Stimulated activated naive CD8-positive, alpha-beta T cell treated with anti-CD3 and anti-CD28 coated beads, Interleukin-15, Interleukin-2, amounts not matched to agents 100 U/mL and 50 U/mL, for 24 hours (primary cell): ENCODE measurements at regions not wholly inside any gene's neighbourhood (a gene's known extent, or its start where the extent isn't known, plus 50 kb on each side); places are given as distances from the start of the nearest gene placed in this dataset.
"Not testable (repeated sequence)": the region's sequence is repeated elsewhere in the genome, so short reads cannot be mapped to it uniquely, and the experiment has no call there.

Experiments used
- ATAC-seq: fragments of 150-1000 bp; cut with Tn5 transposase; one replicate; pipeline ENCODE4 v1.10.0; 2021
- DNase-seq: peaks from one replicate; pipeline ENCODE4 v3.0.0; 2021

DNA sequence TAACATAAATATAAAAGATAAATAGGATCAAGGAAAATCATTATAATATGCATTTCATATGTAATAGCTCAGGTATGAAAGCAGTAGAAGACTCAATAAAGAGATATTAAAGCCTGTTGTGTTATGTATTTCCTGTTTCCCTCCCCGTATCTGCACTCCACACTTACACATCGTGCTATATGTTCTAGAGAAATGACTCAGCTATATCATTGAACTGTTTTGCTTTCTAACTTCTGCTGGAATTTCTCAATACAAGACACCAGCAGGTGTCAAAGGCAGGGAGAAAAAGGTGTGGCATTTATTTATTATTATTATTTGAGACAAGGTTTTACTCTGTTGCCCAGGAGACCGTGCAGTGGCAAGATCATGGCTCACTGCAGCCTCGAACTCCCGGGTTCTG lies 842.8 kb upstream of the CNTN5 start:
- ATAC-seq: no peak

DNA sequence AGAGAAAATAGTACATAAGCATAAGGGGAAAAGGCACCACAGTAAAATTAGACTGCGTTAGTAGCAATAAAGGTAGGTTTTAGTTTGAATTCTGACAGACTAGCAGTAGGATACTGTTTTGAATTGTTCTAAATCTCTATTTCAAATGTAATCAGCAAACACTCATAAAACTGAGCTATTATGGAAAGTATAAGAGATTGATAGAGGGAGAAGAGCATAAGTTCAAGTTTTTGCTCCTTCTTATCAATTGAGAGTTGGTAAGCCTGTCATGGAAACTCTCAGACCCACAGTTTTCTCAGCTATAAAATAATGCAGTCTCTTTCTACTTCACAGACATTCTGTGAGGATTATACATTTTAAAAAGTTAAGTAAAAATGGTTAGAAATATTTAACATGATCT lies 840.2 kb upstream of the CNTN5 start:
- ATAC-seq: no peak
- DNase-seq: no peak

More for the DNA sequence above, 842.8 kb upstream of the CNTN5 start:
- DNase-seq: no peak

DNA sequence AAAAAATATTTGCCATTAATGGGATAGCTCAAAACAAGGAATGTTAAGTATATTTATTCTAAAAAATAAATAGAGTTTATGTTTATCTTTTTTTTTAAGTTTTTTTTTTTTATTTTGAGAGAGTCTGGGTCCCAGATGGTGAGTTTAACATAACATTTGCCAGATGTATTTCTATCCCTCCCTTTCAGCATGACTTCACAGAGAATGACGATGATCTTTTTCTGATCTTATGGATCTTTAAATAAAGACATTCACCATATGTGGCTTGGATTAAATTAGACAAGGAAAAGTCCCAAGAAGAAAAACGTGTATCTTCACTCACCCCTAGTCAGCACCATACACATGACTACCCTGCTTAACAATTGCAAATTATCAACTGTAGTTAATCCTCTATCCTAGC lies 839.8 kb upstream of the CNTN5 start:
- ATAC-seq (no peak), DNase-seq (no peak)

DNA sequence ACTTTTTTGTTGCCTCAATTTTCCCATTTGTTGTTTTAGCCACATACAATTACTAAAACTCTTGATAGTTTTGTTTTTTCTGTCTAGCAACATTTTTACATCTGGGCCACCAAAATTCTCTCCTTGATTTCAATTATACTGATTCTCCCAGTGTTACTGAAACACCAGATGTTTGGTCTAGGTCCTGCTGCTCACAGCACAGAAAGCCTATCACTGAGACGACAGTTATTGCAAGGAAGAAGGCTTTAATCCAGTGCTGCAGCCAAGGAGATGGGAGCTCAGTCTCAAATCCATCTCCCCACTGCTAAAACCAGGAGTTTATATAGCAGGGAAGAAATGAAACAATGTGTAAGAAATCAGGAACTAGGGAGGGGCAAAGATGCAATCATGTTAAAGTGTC lies 837.7 kb upstream of the CNTN5 start:
- DNase-seq: no peak
- ATAC-seq: no peak

DNA sequence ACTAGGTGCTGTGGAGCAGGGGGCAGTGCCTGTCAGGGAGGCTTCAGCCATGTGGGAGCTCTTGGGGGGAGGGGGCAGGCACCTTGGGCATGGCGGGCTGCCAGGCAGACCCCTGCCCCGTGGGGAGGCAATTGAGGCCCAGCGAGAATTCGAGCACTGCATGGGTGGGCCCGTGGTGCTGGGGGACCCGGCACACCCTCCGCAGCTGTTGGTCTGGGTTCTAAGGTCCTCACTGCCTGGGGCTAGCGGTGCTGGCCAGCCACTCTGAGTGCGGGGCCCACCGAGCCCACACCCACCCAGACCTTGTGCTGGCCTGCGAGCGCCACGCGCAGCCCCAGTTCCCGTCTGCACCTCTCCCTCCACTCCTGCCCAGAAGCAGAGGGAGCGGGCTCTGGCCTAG lies 835.5 kb upstream of the CNTN5 start:
- no peak for DNase-seq
- no peak for ATAC-seq

- no peak for ATAC-seq
These were observed 826.1 kb upstream of the CNTN5 start for GRCh38 chr11:98194611-98195010.

GRCh38 chr11:98195300-98195699 lies 825.4 kb upstream of the CNTN5 start:
- no peak for ATAC-seq

More at GRCh38 chr11:98194611-98195010, 826.1 kb upstream of the CNTN5 start:
- no peak for DNase-seq

DNA sequence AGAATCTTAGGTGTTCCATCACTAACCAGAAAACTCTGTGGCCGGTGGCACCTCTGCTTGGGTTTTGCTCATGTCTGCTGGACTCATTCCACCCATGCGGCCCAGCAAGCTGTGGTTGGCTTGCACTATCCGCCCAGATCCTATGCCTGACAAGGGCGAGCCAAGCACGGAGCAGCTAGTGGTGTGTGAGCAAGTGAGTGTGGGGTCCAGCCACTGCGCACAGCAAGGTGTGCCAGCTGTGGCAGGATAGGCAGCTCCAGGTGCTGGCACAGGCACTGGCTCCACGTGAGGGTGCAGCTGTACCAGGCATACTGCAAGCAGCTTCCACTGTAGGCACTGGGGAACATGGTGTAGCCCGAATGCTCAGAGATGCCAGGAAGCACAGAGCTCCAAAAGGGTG lies 813.7 kb upstream of the CNTN5 start:
- ATAC-seq: no peak
- DNase-seq: no peak

More at GRCh38 chr11:98195300-98195699, 825.4 kb upstream of the CNTN5 start:
- no peak for DNase-seq

- ATAC-seq (no peak), DNase-seq (no peak)
These were observed 793.5 kb upstream of the CNTN5 start for GRCh38 chr11:98227278-98227677.

DNA sequence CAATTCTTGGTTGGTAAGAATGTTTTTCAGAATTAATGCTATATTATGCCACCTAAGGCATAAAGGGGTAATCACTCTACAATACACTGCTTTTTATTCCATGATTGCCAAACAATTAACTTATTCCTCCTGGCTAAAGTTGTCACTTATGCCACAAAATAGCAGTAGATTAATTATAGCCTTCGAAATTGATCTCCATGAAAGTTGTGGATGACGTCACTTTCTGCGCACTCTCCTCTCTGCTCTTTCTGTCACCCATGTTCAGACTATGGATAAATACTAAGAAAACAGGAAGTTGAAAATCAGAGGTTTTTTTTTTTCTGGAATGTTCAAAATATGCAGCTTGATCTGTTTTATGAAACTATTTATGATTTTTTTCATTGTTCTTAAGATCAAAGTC lies 790.1 kb upstream of the CNTN5 start:
- ATAC-seq (no peak), DNase-seq (no peak)

DNA sequence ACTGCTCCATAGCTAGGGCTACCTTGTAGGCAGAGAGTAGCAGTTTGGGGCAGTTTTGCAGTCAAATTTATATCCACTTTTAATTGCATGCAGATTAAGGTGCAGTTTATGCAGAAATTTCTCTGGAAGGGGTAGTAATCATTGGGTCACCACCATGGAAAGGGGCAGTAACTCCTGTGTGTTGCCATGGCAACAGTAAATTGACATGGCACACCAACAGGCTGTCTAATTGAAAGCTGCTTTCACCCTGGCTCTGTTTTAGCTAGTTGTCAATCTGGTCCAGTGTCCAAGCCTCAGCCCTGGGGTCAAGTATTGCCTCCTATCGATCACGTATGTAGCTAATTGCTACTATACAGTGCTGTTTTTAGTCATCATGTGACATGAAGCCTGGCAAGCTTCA lies 786.1 kb upstream of the CNTN5 start:
- no peak for ATAC-seq
- DNase-seq: no peak

GRCh38 chr11:98243897-98244296 lies 776.9 kb upstream of the CNTN5 start:
- ATAC-seq (no peak), DNase-seq (no peak)

GRCh38 chr11:98260983-98261382 lies 759.8 kb upstream of the CNTN5 start:
- DNase-seq: no peak
- no peak for ATAC-seq

- no peak for ATAC-seq
- no peak for DNase-seq
These were observed 743.4 kb upstream of the CNTN5 start for GRCh38 chr11:98277251-98277912.

DNA sequence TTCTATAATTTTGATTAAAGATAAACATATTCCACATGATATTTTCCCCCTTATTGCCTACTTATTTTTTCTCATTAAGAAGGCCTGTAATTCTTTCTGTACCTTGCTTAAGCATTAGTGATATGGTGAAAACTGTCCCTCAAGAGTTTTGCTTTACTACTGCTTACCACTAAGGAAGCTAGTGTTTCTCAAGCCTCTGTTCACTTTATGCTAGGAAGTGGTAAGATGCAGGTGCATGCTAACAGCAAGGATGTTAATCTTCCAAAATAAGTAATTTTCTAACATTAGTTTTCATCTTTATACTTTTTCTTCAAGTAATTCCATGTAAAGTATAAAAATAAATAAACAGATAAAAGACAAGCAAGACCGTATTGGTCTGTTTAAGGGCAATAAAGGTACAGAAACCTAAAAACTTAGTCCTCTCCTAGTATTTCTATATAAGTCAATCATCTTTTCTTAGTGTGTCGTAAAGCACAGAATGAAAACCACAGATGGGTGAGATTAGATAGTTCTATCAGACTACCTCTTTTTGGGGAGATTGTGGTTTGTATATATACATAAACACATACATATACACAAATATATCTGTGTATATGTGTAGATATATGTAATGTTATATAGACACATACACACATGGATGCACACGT lies 731.0 kb upstream of the CNTN5 start:
- ATAC-seq: no peak
- no peak for DNase-seq

- DNase-seq (no peak), ATAC-seq (no peak)
These were observed 724.5 kb upstream of the CNTN5 start for GRCh38 chr11:98296091-98296880.

DNA sequence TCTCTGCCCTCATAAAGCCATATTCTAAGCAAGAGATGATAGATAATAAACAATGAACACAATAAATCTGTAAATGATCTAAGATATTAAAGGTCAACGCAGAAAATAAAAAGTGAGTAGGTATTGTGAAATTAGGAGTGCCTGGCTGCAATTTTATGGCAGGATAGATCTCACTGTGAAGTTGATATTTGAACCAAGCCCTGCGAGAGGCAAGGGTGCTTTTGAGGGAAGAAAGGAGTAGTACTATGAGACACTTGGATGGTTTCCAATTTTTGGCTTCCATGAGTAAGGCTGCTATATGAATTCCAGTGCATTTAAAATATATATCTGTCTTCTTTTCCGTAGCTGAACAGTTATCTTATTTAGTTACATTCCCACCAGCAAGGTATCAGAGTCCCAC lies 720.0 kb upstream of the CNTN5 start:
- ATAC-seq (no peak), DNase-seq (no peak)

- no peak for ATAC-seq
These were observed 712.8 kb upstream of the CNTN5 start for GRCh38 chr11:98307827-98308491.

DNA sequence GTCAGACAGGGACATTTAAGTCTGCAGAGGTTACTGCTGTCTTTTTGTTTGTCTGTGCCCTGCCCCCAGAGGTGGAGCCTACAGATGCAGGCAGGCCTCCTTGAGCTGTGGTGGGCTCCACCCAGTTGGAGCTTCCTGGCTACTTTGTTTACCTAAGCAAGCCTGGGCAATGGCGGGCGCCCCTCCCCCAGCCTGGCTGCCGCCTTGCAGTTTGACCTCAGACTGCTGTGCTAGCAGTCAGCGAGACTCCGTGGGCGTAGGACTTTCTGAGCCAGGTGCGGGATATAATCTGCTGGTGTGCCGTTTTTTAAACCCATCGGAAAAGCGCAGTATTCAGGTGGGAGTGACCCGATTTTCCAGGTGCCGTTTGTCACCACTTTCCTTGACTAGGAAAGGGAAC lies 690.4 kb upstream of the CNTN5 start:
- not testable (repeated sequence) for ATAC-seq, DNase-seq

More at GRCh38 chr11:98307827-98308491, 712.8 kb upstream of the CNTN5 start:
- no peak for DNase-seq

DNA sequence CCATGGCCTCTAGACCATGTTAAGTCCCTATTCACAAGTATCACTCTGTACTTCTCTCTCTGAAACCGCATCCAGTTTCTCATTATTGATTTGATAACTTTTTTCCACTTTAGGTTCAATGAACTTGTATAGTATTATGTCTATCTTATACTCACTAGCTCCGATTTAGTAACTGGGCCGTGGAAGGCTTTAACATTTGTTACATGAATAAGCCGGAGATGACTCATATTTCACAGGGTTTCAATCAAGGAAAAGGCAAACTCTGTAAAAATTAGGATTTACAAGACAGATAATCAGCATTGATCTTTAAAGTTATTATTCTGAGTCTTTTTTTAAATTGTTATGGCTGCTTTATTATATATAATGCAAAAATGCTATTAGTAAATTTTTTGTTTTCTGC lies 662.2 kb upstream of the CNTN5 start:
- DNase-seq: no peak
- ATAC-seq: no peak

DNA sequence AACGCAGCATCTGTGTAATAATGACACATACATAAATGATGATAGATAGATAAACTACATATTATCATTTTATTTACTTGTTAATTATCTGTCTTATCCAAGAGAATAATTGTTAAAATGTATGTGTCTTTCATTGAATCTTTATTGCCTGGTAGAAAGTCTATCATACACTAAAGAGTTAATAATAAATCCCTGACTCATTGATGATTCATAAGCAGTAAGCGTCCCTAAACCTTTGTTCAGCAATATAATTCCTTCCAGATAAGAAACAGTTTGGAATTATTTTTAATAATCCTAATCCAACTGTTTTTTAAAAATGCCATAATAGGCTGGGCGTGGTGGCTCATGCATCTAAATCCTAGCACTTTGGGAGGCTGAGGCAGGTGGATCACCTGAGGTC lies 655.6 kb upstream of the CNTN5 start:
- DNase-seq (no peak), ATAC-seq (no peak)

- no peak for DNase-seq
- ATAC-seq: no peak
These were observed 654.8 kb upstream of the CNTN5 start for GRCh38 chr11:98365941-98366340.

DNA sequence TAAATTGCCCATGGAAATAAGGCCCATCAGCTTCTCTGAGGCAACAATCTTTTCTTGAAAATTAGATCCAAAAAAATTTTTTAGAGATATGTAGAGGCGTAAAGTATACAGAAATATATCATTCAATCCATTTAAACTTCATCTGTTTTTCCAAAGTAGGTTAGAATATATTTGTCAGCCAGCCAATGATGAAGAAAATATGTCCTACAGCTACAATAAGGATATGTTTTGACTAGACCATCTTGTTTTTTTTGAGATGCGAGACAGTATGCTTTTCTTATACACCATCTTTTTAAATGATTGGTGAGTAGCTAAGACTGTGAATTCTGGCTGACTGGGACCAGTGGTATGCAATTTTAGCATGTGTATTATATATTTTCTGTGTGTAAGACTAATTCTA lies 630.4 kb upstream of the CNTN5 start:
- DNase-seq: no peak

More for the DNA sequence above, 630.4 kb upstream of the CNTN5 start:
- ATAC-seq: no peak
